ENCODE measurements at regions not wholly inside any gene's neighbourhood (a gene's known extent, or its start where the extent isn't known, plus 50 kb on each side); places are given as distances from the start of the nearest gene placed in this dataset.

DNA sequence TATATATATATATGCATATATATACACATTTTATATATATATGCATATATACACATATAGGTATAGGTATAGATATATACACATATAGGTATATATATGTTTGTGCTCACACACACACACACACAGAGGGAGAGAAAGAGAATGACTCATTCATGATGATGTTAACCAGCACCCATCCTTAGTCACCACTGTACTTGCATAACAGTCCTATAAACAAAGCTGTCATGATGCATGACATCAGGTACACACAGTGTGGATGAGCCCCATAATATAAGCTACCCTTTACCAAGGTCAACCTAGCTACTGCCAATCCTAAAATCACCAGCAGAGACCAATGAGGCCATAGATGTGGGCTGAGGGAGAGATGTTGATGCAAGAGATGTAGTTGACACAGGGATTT is 1408.0 kb downstream of the RAPGEF2 start:
- BruUV-seq (replicated peaks), result no TSS peak
- Histone ChIP-seq H3K9ac (ENCODE audit: low read length) (no peak overlapping the region), H3K4me3 (replicated peaks in 1 of 2; ENCODE audit: low read depth in 1 of 2, low read length in 2 of 2) (no peak overlapping the region), H3K4me1 (ENCODE audit: control insufficient read depth in 1 of 2, insufficient read depth in 2 of 2, low read length in 2 of 2) (no peaks in the 10 kb centered on the region), H3K36me3 (ENCODE audit: control insufficient read depth in 1 of 2, insufficient read depth in 2 of 2, low read length in 2 of 2) (no peaks in the 10 kb centered on the region), H3K9me2 (ENCODE audit: insufficient read depth) (no peaks in the 10 kb centered on the region), H3K79me2 (ENCODE audit: insufficient read depth, low read length) (no peaks in the 10 kb centered on the region), H3K9me3 (ENCODE audit: control insufficient read depth in 1 of 2, insufficient read depth in 1 of 2, low read depth in 1 of 2, low read length in 2 of 2) (no peaks in the 10 kb centered on the region), H3K27ac (ENCODE audit: low read depth, low read length) (no peak overlapping the region), H3K27me3 (ENCODE audit: insufficient read depth, low read length) (no peaks in the 10 kb centered on the region), H3K4me2 (ENCODE audit: low read length) (no peak overlapping the region), H4K20me1 (ENCODE audit: insufficient read depth) (no peaks in the 10 kb centered on the region), H2AFZ (ENCODE audit: low read depth, low read length, poor library complexity, severe bottlenecking) (no peak overlapping the region)
- ChIA-PET RAD21 (ENCODE audit: low non-redundant PET in 1 of 2, low total read pairs in 2 of 2, uncharacterized antibody in 2 of 2, unreplicated experiment in 2 of 2) (no interaction called here), CTCF (no interaction called here), POLR2A (no interaction called here)
- TF ChIP-seq EZH2 (IDR thresholded peaks at IDR 0.05) (no peak), JUND (IDR thresholded peaks at IDR 0.05) (no peak), EZH2phosphoT487 (IDR thresholded peaks at IDR 0.05; ENCODE audit: borderline replicate concordance) (no peak), SP1 (IDR thresholded peaks at IDR 0.05; ENCODE audit: low read depth) (no peak), TCF7L2 (IDR thresholded peaks at IDR 0.05; ENCODE audit: borderline replicate concordance, extremely low read depth, insufficient read depth, insufficient read length) (no peak), ELF1 (IDR thresholded peaks at IDR 0.05; ENCODE audit: borderline replicate concordance, low read depth) (no peak), SIN3A (IDR thresholded peaks at IDR 0.05; ENCODE audit: low read depth) (no peak), RAD21 (IDR thresholded peaks at IDR 0.05; ENCODE audit: low read depth) (no peak), FOSL1 (IDR thresholded peaks at IDR 0.05; ENCODE audit: low read depth) (no peak), POLR2A (IDR thresholded peaks at IDR 0.05; ENCODE audit: borderline replicate concordance, extremely low read depth, insufficient read depth, insufficient read length) (no peak), ZFX (IDR thresholded peaks at IDR 0.05) (no peak), SRF (IDR thresholded peaks at IDR 0.05; ENCODE audit: low read depth) (no peak), EGR1 (IDR thresholded peaks at IDR 0.05; ENCODE audit: low read depth) (no peak), POLR2AphosphoS5 (IDR thresholded peaks at IDR 0.05; ENCODE audit: low read depth, low read length) (no peak), YY1 (IDR thresholded peaks at IDR 0.05; ENCODE audit: extremely low read depth, insufficient replicate concordance, low read depth, low read length) (no peak)
- TF ChIP-seq, protein P1, sequence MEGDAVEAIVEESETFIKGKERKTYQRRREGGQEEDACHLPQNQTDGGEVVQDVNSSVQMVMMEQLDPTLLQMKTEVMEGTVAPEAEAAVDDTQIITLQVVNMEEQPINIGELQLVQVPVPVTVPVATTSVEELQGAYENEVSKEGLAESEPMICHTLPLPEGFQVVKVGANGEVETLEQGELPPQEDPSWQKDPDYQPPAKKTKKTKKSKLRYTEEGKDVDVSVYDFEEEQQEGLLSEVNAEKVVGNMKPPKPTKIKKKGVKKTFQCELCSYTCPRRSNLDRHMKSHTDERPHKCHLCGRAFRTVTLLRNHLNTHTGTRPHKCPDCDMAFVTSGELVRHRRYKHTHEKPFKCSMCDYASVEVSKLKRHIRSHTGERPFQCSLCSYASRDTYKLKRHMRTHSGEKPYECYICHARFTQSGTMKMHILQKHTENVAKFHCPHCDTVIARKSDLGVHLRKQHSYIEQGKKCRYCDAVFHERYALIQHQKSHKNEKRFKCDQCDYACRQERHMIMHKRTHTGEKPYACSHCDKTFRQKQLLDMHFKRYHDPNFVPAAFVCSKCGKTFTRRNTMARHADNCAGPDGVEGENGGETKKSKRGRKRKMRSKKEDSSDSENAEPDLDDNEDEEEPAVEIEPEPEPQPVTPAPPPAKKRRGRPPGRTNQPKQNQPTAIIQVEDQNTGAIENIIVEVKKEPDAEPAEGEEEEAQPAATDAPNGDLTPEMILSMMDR (IDR thresholded peaks at IDR 0.05 in 2 of 3, conservative IDR thresholded peaks at IDR 0.05 in 1 of 3; ENCODE audit: borderline replicate concordance in 1 of 3, insufficient read depth in 1 of 3, low read depth in 2 of 3, low read length in 2 of 3), result no peak
- TF ChIP-seq, protein P2, sequence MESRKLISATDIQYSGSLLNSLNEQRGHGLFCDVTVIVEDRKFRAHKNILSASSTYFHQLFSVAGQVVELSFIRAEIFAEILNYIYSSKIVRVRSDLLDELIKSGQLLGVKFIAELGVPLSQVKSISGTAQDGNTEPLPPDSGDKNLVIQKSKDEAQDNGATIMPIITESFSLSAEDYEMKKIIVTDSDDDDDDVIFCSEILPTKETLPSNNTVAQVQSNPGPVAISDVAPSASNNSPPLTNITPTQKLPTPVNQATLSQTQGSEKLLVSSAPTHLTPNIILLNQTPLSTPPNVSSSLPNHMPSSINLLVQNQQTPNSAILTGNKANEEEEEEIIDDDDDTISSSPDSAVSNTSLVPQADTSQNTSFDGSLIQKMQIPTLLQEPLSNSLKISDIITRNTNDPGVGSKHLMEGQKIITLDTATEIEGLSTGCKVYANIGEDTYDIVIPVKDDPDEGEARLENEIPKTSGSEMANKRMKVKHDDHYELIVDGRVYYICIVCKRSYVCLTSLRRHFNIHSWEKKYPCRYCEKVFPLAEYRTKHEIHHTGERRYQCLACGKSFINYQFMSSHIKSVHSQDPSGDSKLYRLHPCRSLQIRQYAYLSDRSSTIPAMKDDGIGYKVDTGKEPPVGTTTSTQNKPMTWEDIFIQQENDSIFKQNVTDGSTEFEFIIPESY (IDR thresholded peaks at IDR 0.05; ENCODE audit: extremely low read depth, insufficient replicate concordance, low read length), result no peak
- TF ChIP-seq, protein P3, sequence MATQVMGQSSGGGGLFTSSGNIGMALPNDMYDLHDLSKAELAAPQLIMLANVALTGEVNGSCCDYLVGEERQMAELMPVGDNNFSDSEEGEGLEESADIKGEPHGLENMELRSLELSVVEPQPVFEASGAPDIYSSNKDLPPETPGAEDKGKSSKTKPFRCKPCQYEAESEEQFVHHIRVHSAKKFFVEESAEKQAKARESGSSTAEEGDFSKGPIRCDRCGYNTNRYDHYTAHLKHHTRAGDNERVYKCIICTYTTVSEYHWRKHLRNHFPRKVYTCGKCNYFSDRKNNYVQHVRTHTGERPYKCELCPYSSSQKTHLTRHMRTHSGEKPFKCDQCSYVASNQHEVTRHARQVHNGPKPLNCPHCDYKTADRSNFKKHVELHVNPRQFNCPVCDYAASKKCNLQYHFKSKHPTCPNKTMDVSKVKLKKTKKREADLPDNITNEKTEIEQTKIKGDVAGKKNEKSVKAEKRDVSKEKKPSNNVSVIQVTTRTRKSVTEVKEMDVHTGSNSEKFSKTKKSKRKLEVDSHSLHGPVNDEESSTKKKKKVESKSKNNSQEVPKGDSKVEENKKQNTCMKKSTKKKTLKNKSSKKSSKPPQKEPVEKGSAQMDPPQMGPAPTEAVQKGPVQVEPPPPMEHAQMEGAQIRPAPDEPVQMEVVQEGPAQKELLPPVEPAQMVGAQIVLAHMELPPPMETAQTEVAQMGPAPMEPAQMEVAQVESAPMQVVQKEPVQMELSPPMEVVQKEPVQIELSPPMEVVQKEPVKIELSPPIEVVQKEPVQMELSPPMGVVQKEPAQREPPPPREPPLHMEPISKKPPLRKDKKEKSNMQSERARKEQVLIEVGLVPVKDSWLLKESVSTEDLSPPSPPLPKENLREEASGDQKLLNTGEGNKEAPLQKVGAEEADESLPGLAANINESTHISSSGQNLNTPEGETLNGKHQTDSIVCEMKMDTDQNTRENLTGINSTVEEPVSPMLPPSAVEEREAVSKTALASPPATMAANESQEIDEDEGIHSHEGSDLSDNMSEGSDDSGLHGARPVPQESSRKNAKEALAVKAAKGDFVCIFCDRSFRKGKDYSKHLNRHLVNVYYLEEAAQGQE (IDR thresholded peaks at IDR 0.05; ENCODE audit: low read depth), result no peak
- TF ChIP-seq, protein P4, sequence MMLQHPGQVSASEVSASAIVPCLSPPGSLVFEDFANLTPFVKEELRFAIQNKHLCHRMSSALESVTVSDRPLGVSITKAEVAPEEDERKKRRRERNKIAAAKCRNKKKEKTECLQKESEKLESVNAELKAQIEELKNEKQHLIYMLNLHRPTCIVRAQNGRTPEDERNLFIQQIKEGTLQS (IDR thresholded peaks at IDR 0.05), result no peak
- intact Hi-C loops (cut with micrococcal nuclease), result no loop called here
- ATAC-seq, result no peak
- no peak for DNase-seq (ENCODE audit: low read depth, low spot score)

Measured in HCT116 (cell line).